HG03432 (cell line): ENCODE measurements at regions not wholly inside any gene's neighbourhood (a gene's known extent, or its start where the extent isn't known, plus 50 kb on each side); places are given as distances from the start of the nearest gene placed in this dataset.

Source experiments
- ATAC-seq: cut with Tn5 transposase; IDR thresholded peaks from one replicate; pipeline ENCODE4 v1.9.1; 2021; ENCODE audit warnings: mild to moderate bottlenecking, moderate library complexity; ENCODE audit not compliant: unreplicated experiment

- peak; percentile 44 for ATAC-seq
Observed at GRCh38 chr3:187926620-187927019, 181.4 kb upstream of the BCL6 start.

- no peak for ATAC-seq
Observed at GRCh38 chr3:187927565-187927964, 182.3 kb upstream of the BCL6 start.

DNA sequence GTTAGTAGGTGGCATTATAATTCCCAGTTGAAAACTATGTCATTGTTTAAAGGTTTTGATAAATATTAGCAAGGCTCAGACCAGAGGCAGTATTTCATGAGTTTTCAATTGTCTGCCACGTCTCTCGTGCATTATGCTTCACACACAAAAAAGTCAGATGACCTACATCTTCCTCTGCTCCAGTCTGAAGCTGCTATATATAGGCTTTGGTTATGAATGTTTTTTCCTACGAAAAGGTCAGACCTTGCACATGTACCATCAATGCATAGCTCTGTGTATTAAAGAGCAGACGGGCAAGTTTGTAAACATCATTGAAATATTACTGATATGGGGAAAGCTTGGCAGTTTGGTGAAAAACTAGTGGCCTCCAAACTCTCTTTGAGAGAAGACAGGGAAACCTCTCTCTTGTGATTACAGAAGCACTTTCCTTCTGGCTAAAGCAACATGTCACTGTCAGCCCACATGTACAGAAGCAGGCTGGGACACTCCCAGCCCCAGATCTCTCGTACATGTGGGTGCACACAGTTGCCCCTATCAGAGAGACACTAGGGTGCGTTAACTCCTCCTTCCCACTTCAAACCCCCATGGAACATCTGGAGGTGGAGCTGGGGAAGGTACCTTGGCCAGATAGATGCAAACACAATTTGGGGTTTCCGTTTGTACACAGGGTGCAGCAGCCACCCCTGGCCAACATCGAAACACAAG is 184.0 kb upstream of the BCL6 start:
- no peak for ATAC-seq

DNA sequence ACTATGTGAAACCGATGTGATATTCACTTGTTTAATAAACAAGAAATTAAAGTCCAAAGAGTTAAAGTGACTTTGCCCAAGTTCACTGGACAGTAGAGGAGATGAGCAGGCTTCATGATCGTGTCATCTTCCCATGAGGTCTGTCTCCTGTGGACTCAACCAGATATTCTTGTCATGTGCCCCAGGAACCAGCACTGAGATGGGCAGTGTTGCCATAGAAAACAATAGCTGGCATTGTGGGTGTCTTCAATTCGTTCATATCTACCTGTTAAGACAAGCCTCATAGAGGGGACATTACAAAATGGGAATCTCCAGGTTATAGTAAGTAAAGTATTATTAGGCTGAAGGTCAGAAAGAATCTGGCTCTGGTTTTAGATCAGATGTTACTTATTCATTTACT is 184.8 kb upstream of the BCL6 start:
- no peak for ATAC-seq

DNA sequence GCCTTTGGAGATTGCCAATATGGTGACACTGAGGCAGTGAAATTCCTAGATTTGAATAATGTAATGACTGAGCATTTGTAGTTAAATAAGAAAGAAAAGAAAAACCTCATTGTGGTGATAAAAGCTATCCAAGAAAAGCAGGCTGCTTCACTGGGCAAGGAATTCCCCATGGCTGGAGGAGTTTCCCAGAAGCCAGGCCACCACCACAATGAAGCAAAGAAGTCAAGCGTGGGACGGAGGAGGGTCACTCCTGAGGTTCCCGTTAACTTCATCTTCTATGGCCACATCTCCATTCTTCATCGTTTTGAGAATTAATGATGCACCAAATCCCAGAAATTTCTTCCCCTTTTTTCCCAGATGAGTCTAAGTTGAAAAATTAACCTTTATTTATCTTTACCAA is 185.8 kb upstream of the BCL6 start:
- ATAC-seq, result no peak

DNA sequence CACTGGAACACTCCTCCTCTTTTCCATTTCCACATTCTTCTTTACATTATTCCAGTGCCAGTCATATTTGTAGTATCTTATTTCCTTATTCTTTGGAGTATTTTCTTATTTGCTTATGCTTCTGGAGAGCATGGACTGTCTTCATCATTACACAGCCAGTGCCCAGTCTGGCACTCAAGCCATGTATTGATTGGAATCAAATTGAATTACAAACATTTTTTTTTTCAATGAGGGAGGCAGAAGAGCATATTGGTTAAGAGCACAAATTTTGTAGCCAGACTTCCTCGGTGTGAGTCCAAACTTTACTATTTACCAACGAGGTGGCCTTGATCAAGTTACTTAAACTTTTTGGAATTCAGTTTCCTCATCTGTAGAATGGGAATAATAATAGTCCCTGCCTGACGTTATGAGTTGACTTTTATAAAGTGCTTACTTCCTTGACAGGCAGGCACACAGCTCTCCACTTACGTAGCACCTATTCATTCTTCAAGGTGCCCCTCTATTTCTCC is 186.6 kb upstream of the BCL6 start:
- ATAC-seq, result no peak

- no peak for ATAC-seq
Observed at GRCh38 chr3:187932530-187932929, 187.3 kb upstream of the BCL6 start.

GRCh38 chr3:187935623-187936156 is 190.4 kb upstream of the BCL6 start:
- peak; percentile 98 for ATAC-seq

DNA sequence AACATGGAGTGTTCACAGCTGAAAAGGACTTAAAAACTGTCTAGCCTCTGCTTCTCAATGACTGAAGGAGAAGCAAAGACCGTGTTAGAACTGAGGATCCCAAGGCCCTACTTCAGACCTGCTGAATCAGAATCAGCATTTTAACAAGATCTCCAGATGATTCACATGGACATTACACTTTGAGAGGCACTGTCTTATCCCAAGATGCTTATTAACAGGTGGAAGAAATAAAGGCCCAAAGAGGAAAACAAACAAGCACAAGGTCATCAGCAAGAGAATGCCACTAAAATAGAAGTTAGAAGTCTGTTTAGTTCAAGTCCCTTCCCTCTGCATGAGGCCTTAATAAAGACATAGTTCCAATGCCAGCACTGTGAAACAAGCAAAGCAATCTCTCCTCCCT is 191.4 kb upstream of the BCL6 start:
- no peak for ATAC-seq

GRCh38 chr3:187939891-187940290 is 194.6 kb upstream of the BCL6 start:
- no peak for ATAC-seq

DNA sequence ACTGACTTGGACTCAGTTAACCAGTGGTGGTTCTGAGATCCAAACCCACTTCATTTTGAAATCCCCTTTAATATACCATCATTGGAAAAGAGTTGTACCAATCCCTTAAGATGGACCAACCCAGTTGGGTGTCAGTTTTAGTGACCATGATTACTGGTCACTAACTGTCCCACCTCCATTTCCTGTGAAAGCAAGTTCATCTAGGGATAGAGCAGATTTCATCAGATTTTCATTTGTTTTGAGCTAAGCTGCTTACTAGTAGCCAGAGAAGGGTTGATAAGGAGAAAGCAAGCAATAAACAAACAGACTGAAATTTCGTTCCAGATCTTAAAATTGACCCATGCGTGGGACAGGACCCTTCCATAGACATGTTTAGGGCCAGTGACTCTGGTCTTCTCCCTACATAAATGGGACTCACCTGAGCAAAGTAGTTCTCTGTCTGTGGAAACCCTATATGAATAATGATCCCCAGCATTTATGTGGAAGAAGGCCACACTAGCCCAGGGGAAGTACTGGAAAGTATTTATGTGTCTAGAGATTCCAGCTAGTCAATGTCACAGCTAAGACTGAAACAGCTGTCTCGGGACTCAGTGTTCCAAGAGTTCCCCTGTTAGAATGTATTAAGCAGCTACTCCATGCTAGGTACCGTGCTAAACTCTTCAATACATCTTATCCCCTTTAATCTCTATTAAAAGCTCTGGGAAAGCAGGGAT is 196.0 kb upstream of the BCL6 start:
- ATAC-seq, result no peak

- ATAC-seq, result no peak
Observed at GRCh38 chr3:187941848-187942194, 196.6 kb upstream of the BCL6 start.

GRCh38 chr3:187942658-187943241 is 197.5 kb upstream of the BCL6 start:
- peak; percentile 73 for ATAC-seq

- ATAC-seq, result no peak
Observed at GRCh38 chr3:187943677-187944389, 198.6 kb upstream of the BCL6 start.

DNA sequence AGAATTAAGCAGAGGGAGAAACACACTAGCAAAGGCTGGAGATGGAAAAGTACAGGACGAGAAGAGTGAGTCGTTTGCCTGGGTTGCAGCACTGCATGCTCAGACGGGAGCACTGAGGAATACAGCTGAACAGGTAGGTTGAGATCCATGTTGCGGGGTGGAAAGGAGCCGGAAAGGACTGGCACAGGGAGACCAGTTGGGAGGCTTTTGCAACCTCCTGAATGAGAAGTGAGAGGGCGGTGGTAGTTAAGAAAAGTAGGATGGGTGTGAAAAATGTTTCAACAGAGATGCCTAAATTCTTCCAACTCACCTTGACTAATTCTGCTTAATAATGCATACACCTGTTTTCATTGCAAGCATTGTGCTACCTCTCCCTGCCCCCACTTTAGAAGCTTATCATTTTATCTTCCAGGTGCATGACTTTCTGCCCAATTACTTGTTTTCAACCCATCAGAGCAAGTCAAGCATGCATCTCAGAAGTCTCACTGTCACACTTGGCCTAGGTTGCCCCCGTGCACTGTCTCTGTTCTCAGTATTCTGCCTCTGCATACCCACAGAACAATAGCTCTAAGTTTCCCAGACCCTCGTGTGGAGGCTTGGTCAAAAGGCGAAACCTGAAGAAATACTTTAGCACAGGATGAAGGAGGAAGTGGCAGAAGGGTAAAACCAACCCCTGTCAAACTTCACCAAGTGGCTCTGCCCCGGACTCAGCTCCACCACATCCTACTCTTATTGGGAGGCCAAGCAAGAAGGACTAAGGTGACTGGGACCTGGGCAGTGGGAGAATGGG is 199.3 kb upstream of the BCL6 start:
- ATAC-seq, result no peak

DNA sequence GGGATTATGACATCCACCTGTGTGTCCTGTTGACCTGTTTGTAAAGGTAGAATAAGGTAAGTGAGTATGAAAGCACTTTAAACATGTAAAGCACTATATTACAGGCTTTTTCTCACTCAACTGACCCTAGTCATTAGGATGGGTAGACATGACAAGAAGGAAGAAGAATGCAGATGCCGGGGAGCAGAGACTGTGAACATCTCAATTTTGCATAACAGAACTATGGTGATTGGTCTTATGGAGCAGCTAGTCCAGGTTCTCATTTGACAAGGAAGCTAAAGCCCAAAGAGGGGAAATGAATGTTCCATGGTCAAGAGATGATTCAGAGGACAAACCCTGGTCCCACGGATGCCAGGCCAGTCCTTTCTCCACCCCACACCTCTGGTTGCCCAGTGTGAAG is 200.1 kb upstream of the BCL6 start:
- no peak for ATAC-seq

- no peak for ATAC-seq
Observed at GRCh38 chr3:187946163-187946691, 201.0 kb upstream of the BCL6 start.

- no peak for ATAC-seq
Observed at GRCh38 chr3:187946981-187947380, 201.7 kb upstream of the BCL6 start.

DNA sequence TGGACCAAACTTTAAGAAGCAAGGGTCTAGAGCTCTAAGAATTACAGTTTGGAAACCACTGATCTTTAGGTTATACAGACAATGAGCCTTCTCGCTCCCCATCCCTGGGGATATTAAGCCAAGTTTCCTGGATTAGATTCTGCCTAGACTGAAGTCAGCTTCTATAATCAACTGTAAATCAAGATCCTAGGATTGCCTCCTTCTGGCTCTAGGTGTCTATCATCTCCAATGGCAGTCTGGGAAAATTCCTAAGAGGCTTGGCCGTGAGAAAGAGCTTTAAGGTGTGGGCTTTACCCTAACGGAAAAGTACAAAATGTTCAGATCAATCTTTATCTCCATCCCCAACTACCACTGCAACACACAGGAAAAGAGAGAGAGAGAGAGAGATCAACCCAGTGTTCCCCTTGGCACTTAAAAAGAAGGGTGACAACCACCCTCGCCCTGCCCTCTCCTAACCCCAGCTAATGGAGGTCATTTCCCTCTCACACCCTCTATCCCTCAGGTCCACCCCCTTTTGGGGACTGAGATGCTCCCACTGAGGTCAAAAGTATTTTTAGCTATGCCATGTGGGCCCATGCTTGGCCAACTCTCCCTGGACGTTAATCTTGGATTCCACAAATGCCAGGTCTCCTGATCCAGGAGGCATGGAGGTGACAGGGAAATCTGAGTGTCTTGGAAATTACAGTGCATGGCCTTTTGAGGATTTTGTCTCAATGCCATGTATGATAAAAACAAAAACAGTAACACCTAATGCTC is 202.8 kb upstream of the BCL6 start:
- no peak for ATAC-seq
